AG09309 (cell line): ENCODE measurements at regions not wholly inside any gene's neighbourhood (a gene's known extent, or its start where the extent isn't known, plus 50 kb on each side); places are given as distances from the start of the nearest gene placed in this dataset.

Experiments used
- DNase-seq: peaks from one replicate; pipeline ENCODE4 v3.0.0-alpha.2; 2010; ENCODE audit warnings: low read depth
- H3K4me3 ChIP-seq: 2 replicates; pipeline ENCODE4 v1.5.1; 2011; ENCODE audit warnings: mild to moderate bottlenecking, low read depth, low read length, moderate library complexity; ENCODE audit not compliant: control insufficient read depth
- CTCF ChIP-seq: IDR thresholded peaks from 2 replicates; pipeline ENCODE4 v1.5.1; 2011; ENCODE audit warnings: mild to moderate bottlenecking, low read depth, low read length, inconsistent platforms; ENCODE audit not compliant: insufficient read depth, control insufficient read depth; ENCODE audit errors: missing control alignments

- TF ChIP-seq CTCF, result no peak
- H3K4me3 ChIP-seq, result no peak overlapping the region
- no peak for DNase-seq
Measured at GRCh38 chr4:71221510-71222466, 117.0 kb upstream of the SLC4A4 start.

GRCh38 chr4:71222661-71223060, 116.2 kb upstream of the SLC4A4 start:
- TF ChIP-seq CTCF, result no peak
- no peak for DNase-seq
- H3K4me3 ChIP-seq, result no peak overlapping the region

GRCh38 chr4:71229477-71230270, 109.1 kb upstream of the SLC4A4 start:
- no peak overlapping the region for H3K4me3 ChIP-seq
- TF ChIP-seq CTCF, result peak; percentile 80
- no peak for DNase-seq

GRCh38 chr4:71230271-71231128, 108.3 kb upstream of the SLC4A4 start:
- no peak for TF ChIP-seq CTCF
- DNase-seq, result no peak
- H3K4me3 ChIP-seq, result no peak overlapping the region

- no peak for TF ChIP-seq CTCF
- no peak overlapping the region for H3K4me3 ChIP-seq
- peak; percentile 65 for DNase-seq
Measured at GRCh38 chr4:71231129-71232055, 107.4 kb upstream of the SLC4A4 start.
